Uterus (tissue), 2 donors: ENCODE measurements at regions not wholly inside any gene's neighbourhood (a gene's known extent, or its start where the extent isn't known, plus 50 kb on each side); places are given as distances from the start of the nearest gene placed in this dataset.

Source experiments
- POLR2A ChIP-seq, 2 donors: fragments of 450-650 bp; IDR thresholded peaks; one replicate each; pipeline ENCODE4 v1.6.1; 2016; ENCODE audit warnings: antibody characterized with exemption in 2 of 2, mild to moderate bottlenecking in 1 of 2, moderate library complexity in 1 of 2
- TF ChIP-seq, protein P1 (sequence below), 4 experiments: fragments of 200-600 bp in 2 of 4; fragments of 450-650 bp in 2 of 4; sonication (generic) in 2 of 4; IDR thresholded peaks; one replicate each; pipeline ENCODE4 v1.5.1; 2016 to 2019; ENCODE audit warnings: antibody characterized with exemption in 4 of 4, mild to moderate bottlenecking in 2 of 4, moderate library complexity in 1 of 4

DNA sequence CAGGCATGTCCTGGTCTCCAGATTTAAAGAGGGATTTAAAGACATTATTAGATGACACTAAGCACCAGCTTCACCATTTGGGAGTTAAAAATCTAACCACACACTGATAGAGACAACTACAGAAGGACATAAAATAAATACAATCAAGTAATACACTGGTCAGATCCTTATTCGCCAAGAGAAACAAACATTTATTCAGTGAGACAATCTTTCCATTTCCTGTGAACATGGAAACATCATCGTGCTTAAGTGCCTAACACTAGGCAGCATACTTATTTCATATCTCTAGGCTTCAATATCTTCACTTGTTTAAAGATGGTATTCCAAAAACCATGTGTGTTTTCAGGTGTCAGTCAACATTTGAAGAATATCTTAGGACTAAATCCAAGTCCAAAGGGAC lies 103.6 kb downstream of the AREG start:
- no peak for TF ChIP-seq POLR2A (IDR thresholded peaks at IDR 0.05)
- TF ChIP-seq, protein P1, sequence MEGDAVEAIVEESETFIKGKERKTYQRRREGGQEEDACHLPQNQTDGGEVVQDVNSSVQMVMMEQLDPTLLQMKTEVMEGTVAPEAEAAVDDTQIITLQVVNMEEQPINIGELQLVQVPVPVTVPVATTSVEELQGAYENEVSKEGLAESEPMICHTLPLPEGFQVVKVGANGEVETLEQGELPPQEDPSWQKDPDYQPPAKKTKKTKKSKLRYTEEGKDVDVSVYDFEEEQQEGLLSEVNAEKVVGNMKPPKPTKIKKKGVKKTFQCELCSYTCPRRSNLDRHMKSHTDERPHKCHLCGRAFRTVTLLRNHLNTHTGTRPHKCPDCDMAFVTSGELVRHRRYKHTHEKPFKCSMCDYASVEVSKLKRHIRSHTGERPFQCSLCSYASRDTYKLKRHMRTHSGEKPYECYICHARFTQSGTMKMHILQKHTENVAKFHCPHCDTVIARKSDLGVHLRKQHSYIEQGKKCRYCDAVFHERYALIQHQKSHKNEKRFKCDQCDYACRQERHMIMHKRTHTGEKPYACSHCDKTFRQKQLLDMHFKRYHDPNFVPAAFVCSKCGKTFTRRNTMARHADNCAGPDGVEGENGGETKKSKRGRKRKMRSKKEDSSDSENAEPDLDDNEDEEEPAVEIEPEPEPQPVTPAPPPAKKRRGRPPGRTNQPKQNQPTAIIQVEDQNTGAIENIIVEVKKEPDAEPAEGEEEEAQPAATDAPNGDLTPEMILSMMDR (IDR thresholded peaks at IDR 0.05): no peak
